ENCODE measurements at regions not wholly inside any gene's neighbourhood (a gene's known extent, or its start where the extent isn't known, plus 50 kb on each side); places are given as distances from the start of the nearest gene placed in this dataset.

DNA sequence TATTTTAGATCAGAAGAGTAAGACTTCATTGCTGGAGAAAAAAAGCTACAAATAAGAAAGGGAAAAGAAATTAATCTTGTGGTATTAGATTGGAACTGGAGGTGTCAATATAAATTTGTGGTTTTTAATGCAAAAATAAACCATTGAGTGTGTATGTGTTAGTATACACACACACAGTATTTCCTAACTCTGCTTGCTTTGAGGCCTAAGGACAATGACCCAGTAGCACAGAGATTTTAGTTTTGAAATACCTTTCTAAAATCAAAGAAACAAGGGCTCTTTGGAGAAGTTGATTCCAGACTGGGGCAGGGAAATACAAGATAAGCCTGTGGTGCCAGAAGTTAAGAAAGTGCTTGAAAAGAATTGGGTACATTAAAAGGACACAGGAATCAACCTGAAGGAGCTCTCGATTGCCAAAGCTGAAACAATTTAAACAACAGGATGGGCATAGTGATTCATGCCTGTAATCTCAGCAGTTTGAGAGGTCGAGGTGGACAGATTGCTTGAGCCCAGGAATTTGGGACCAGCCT lies 84.6 kb upstream of the DTNBP1 start:
- TF ChIP-seq, protein P1, sequence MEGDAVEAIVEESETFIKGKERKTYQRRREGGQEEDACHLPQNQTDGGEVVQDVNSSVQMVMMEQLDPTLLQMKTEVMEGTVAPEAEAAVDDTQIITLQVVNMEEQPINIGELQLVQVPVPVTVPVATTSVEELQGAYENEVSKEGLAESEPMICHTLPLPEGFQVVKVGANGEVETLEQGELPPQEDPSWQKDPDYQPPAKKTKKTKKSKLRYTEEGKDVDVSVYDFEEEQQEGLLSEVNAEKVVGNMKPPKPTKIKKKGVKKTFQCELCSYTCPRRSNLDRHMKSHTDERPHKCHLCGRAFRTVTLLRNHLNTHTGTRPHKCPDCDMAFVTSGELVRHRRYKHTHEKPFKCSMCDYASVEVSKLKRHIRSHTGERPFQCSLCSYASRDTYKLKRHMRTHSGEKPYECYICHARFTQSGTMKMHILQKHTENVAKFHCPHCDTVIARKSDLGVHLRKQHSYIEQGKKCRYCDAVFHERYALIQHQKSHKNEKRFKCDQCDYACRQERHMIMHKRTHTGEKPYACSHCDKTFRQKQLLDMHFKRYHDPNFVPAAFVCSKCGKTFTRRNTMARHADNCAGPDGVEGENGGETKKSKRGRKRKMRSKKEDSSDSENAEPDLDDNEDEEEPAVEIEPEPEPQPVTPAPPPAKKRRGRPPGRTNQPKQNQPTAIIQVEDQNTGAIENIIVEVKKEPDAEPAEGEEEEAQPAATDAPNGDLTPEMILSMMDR (conservative IDR thresholded peaks at IDR 0.05; ENCODE audit: low read depth, low read length) = no peak
- TF ChIP-seq EZH2 (IDR thresholded peaks at IDR 0.05; ENCODE audit: low read length, unreplicated experiment) (no peak), EZH2phosphoT487 (IDR thresholded peaks at IDR 0.05; ENCODE audit: borderline replicate concordance, low read length) (no peak)
